ENCODE measurements at regions not wholly inside any gene's neighbourhood (a gene's known extent, or its start where the extent isn't known, plus 50 kb on each side); places are given as distances from the start of the nearest gene placed in this dataset.

- ChIA-PET POLR2A (no interaction called here), CTCF (no interaction called here)
- DNase-seq (ENCODE audit: low read depth, low spot score) = no peak
- no peak overlapping the region for H3K4me3 ChIP-seq (ENCODE audit: low read depth, low read length)
- TF ChIP-seq, protein P1, sequence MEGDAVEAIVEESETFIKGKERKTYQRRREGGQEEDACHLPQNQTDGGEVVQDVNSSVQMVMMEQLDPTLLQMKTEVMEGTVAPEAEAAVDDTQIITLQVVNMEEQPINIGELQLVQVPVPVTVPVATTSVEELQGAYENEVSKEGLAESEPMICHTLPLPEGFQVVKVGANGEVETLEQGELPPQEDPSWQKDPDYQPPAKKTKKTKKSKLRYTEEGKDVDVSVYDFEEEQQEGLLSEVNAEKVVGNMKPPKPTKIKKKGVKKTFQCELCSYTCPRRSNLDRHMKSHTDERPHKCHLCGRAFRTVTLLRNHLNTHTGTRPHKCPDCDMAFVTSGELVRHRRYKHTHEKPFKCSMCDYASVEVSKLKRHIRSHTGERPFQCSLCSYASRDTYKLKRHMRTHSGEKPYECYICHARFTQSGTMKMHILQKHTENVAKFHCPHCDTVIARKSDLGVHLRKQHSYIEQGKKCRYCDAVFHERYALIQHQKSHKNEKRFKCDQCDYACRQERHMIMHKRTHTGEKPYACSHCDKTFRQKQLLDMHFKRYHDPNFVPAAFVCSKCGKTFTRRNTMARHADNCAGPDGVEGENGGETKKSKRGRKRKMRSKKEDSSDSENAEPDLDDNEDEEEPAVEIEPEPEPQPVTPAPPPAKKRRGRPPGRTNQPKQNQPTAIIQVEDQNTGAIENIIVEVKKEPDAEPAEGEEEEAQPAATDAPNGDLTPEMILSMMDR (IDR thresholded peaks at IDR 0.05; ENCODE audit: insufficient read depth, low read length, missing control alignments) = no peak
These were observed 85.3 kb downstream of the ZNF726 start for GRCh38 chr19:23999821-24000610.

- no peak for DNase-seq (ENCODE audit: low read depth, low spot score)
- no peak overlapping the region for H3K4me3 ChIP-seq (ENCODE audit: low read depth, low read length)
- TF ChIP-seq, protein P1 (IDR thresholded peaks at IDR 0.05; ENCODE audit: insufficient read depth, low read length, missing control alignments) = no peak
- ChIA-PET CTCF (no interaction called here), POLR2A (no interaction called here)
These were observed 86.0 kb downstream of the ZNF726 start for GRCh38 chr19:24000656-24001055.

- TF ChIP-seq, protein P1 (IDR thresholded peaks at IDR 0.05; ENCODE audit: insufficient read depth, low read length, missing control alignments) = no peak
- CTCF ChIA-PET = no interaction called here
- no peak overlapping the region for H3K4me3 ChIP-seq (ENCODE audit: low read depth, low read length)
- no peak for DNase-seq (ENCODE audit: low read depth, low spot score)
- POLR2A ChIA-PET = no interaction called here
These were observed 84.6 kb upstream of the ZNF254 start for GRCh38 chr19:24002256-24002945.

DNA sequence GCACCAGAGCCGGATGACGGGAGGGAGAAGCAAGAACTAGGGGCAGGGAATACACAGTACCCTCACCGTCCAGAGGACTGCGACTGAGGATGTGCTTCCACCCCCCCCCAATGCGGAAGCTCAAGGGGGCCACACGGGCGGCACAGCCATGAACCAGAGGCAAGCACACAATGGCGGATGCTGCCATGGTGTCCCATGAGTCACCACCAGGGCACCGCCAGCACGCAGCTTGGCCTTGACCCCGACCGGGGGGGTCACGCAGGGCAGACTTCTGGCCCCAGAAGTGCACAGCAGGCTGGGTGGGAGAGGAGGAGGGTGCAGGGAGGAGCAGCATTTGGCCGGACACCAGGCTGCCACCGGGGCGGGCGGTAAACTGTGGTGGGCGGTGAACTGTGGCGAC is 83.5 kb upstream of the ZNF254 start:
- TF ChIP-seq, protein P1 (IDR thresholded peaks at IDR 0.05; ENCODE audit: insufficient read depth, low read length, missing control alignments) = no peak
- H3K4me3 ChIP-seq (ENCODE audit: low read depth, low read length) = no peak overlapping the region
- ChIA-PET CTCF (no interaction called here), POLR2A (no interaction called here)
- no peak for DNase-seq (ENCODE audit: low read depth, low spot score)

DNA sequence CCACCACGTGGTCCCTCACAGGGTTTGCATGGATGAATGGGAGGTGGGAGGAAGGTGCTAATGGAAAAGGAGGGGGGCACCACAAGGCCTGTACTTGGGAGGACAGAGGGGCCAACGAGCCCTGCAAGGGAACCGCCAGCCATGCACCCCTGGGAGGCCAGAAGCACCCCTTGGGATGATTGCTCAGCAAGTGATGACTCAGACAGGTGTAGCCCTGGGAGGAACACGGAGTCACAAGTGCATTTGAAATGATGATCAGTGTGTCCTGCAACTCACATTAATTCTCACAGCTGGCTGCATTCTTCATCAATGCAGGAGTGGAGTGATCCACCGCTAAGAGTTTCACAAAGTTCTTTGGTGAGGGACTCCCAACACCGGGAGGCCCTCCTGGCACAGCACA is 82.8 kb upstream of the ZNF254 start:
- no peak overlapping the region for H3K4me3 ChIP-seq (ENCODE audit: low read depth, low read length)
- ChIA-PET CTCF (no interaction called here), POLR2A (no interaction called here)
- TF ChIP-seq, protein P1 (IDR thresholded peaks at IDR 0.05; ENCODE audit: insufficient read depth, low read length, missing control alignments) = no peak
- DNase-seq (ENCODE audit: low read depth, low spot score) = no peak

- ChIA-PET POLR2A (no interaction called here), CTCF (no interaction called here)
- TF ChIP-seq, protein P1 (IDR thresholded peaks at IDR 0.05; ENCODE audit: insufficient read depth, low read length, missing control alignments) = no peak
- no peak for DNase-seq (ENCODE audit: low read depth, low spot score)
- no peak overlapping the region for H3K4me3 ChIP-seq (ENCODE audit: low read depth, low read length)
These were observed 56.9 kb upstream of the ZNF254 start for GRCh38 chr19:24029941-24030636.
